Astrocyte of the cerebellum (primary cell): ENCODE measurements at regions not wholly inside any gene's neighbourhood (a gene's known extent, or its start where the extent isn't known, plus 50 kb on each side); places are given as distances from the start of the nearest gene placed in this dataset.

Source experiments
- DNase-seq: peaks from one replicate; pipeline ENCODE4 v3.0.0-alpha.2; 2011; ENCODE audit warnings: low read depth
- H3K4me3 ChIP-seq: 2 replicates; pipeline ENCODE4 v1.5.1; 2011; ENCODE audit warnings: mild to moderate bottlenecking, low read depth, low read length, moderate library complexity
- in situ Hi-C: cut with HindIII; loops from 2 replicates; pipeline ENCODE4 v1.10.0; 2017; ENCODE audit warnings: low sequenced_read_pairs
- TF ChIP-seq, protein P1 (sequence below): IDR thresholded peaks from 2 replicates; pipeline ENCODE4 v1.5.1; 2012; ENCODE audit warnings: low read length, low read depth, moderate library complexity, mild to moderate bottlenecking; ENCODE audit errors: missing control alignments

DNA sequence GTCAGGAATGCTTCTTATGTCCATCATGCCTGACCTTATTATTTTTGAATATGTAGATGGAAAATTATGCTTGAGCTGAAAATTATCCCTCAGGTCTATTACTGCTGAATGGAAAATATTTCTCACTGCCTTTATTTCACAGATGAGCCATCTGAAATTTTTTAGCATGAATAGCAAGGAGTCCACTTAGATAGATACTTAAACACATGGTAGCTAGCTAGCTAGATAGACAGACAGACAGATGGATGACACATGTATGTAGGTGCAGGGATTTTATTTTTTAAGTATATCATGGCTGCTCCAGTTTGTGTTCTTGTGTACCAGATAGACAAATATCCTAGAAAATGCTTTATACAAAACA lies 645.0 kb downstream of the MMUT start:
- H3K4me3 ChIP-seq: no peak overlapping the region
- no peak for DNase-seq
- in situ Hi-C loops: no loop called here
- TF ChIP-seq, protein P1, sequence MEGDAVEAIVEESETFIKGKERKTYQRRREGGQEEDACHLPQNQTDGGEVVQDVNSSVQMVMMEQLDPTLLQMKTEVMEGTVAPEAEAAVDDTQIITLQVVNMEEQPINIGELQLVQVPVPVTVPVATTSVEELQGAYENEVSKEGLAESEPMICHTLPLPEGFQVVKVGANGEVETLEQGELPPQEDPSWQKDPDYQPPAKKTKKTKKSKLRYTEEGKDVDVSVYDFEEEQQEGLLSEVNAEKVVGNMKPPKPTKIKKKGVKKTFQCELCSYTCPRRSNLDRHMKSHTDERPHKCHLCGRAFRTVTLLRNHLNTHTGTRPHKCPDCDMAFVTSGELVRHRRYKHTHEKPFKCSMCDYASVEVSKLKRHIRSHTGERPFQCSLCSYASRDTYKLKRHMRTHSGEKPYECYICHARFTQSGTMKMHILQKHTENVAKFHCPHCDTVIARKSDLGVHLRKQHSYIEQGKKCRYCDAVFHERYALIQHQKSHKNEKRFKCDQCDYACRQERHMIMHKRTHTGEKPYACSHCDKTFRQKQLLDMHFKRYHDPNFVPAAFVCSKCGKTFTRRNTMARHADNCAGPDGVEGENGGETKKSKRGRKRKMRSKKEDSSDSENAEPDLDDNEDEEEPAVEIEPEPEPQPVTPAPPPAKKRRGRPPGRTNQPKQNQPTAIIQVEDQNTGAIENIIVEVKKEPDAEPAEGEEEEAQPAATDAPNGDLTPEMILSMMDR: no peak

DNA sequence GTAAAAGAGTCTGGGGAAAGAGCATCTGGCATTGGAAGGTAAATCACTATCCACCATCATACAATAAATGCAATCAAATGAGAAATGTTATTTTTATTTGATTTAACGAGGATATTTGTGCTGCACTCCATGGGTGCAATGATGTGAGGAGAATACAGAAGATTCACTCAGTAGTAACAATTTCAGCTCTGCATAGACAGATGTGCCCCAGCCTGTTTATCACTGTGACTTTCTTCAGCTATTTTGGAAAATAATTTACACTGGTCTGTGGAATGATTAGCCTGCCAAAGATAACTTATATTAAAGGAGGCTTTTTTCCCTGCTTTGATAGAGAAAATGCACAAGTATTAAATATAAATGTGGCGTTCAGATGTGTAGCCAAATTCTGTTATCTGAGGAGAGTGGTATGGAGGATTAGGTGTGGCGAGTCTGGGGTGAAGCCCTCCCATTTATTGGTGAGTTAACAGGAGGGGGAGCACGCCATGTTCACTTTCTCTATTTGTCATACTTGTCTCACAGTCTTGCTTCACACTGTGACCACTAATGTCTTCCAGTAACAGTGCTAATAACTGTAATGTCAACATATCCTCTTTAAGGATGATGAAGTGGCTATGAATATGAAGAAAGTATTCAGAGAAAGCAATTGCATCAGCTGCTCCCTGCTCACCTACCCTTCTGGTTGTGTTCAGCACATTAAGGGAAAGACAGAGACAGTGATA lies 645.6 kb downstream of the MMUT start:
- no peak overlapping the region for H3K4me3 ChIP-seq
- TF ChIP-seq, protein P1: no peak
- in situ Hi-C loops: no loop called here
- DNase-seq: no peak

DNA sequence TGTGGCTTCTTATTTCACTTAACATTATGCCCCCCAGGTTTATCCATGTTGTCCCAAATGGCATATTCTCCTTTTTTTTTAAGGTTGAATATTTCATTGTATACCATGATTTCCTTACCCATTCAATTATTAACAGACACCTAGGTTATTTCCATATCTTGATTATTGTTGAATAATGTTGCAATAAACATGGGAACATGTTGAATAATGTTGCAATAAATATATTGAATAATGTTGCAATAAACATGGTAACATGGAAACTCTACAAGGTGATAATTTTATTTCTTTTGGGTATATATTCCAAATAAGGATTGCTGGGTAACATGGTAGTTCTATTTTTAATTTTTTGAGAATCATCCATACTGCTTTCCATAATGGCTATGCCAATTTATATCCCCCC lies 648.1 kb downstream of the MMUT start:
- TF ChIP-seq, protein P1: no peak
- in situ Hi-C loops: no loop called here

DNA sequence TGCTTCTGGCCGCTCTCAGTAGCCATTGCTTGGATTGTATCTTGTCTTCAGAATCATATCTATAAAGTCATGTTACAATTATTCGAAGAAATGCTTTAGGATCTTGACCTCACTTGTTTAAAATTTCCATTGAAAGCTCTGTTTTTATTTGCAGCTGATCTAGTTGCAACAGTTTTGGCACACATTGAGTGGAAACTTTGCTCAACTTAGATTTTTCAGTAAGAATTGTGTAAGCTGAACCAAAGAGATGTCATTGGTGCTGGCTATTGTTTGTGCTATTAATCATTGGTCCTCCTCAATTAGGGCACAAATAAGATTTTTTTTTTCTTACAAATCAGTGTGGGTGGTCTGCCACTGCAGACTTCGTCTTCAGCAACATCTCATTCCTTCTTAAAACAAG lies 649.2 kb downstream of the MMUT start:
- H3K4me3 ChIP-seq: no peak overlapping the region
- in situ Hi-C loops: no loop called here
- TF ChIP-seq, protein P1: no peak
- DNase-seq: no peak

More for the DNA sequence above, 648.1 kb downstream of the MMUT start:
- no peak for DNase-seq
- no peak overlapping the region for H3K4me3 ChIP-seq

DNA sequence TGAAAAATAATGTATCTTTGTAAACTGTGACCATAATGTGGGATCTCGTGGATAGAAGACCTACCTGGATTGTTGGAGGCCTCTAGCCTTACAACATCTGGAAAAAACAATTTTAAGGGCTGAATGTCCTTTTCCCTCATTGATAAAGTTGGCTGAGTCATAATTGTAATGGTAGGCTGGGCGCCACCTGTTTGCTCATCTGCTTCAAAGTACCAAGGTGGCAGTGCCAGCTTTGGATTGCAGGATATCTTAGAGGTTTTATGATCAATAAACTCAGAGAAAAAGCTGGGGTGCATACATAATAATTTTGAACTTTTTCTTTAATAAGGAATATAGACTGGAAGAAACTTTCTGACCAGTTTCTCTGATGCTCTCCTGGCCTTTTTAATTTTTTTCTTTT lies 653.4 kb downstream of the MMUT start:
- TF ChIP-seq, protein P1: no peak
- in situ Hi-C loops: no loop called here
- DNase-seq: no peak
- H3K4me3 ChIP-seq: no peak overlapping the region

DNA sequence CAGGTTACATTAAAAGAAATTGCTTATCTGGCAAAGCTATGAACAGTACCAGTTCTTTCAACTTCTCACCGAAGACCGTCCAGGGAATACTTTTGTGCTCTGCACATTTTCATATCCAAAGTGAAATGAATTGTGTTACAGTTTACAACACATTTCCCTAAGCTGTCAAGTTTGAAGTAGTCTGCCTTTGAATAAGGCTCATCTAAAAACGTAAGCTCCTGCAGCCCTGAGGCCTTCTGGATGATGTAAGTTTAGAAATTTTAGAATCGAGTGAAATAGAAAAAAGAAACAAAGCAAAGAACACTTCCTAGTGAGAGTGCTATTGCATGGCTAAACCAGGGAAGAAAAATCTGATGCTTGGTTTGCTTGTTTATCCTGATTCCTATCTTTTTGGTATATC lies 653.8 kb downstream of the MMUT start:
- TF ChIP-seq, protein P1: no peak
- H3K4me3 ChIP-seq: no peak overlapping the region
- no peak for DNase-seq
- in situ Hi-C loops: no loop called here

DNA sequence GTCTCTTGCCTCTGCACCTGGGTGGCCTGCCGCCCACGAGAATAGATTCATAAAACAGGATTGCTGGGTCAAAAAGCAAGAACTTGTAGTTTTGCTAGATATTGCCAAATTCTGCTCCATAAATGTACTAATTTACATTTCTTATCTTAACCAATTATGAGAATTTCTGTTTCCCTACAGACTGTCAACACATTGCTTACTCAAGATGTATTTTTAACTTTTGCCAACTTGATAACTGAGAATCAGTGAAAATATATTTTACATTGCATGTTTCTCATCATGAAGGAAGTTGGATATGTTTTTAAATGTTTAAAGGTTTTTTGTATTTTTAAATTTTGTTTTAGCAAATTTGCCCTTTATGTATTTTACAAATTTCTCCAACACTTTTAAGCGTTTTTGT lies 664.8 kb downstream of the MMUT start:
- in situ Hi-C loops: no loop called here
- TF ChIP-seq, protein P1: no peak
- H3K4me3 ChIP-seq: no peak overlapping the region
- no peak for DNase-seq
